ENCODE measurements at regions not wholly inside any gene's neighbourhood (a gene's known extent, or its start where the extent isn't known, plus 50 kb on each side); places are given as distances from the start of the nearest gene placed in this dataset.

DNA sequence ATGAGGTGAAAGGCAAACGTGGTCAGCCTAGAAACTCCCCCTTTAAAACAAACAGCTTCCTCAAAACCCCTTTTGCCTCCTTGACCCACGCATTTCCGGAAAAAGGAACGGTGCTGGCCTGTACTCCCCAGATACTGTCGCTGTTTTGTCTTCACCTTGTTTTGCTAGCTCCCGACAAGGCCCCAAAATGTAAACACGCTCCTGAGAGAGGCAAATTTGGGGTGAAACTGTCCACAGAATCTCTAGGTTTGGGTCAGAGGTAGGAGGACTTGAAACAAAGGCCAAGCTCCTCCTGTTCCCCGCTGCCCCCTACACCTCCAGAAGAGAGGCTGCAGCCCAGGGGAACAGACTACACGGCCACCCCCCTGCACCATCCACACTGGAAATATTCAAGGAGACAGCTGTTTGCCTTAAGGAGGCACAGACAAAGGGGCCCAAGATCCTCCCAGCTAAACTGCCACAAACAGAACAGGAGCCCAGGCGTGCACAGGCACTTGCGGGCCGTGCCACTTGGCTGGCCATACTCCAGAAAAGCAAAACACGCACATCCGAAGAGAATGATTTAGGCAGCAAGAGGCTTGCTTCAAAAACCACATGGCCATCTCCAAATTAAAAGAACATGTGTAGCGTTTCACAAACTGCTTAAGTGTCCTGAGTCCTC lies 160.5 kb upstream of the GRK3 start:
- intact Hi-C loops (cut with micrococcal nuclease): loop anchor here (5.0 kb wide), 2 partner anchors 42 to 43 kb away; no protein-coding TSS in a partner anchor
- BruUV-seq (replicated peaks): no TSS peak
- DNase-seq (ENCODE audit: unreplicated experiment): peak; percentile 31
- Mint-ChIP-seq H3K9me3 (ENCODE audit: unreplicated experiment) (no peaks in the 10 kb centered on the region), H3K27ac (ENCODE audit: low read depth, unreplicated experiment) (peak overlapping the region; percentile 88), H3K27me3 (ENCODE audit: insufficient read depth, unreplicated experiment) (no peaks in the 10 kb centered on the region), H3K36me3 (ENCODE audit: insufficient read depth, unreplicated experiment) (no peaks in the 10 kb centered on the region), H3K4me1 (ENCODE audit: insufficient read depth, unreplicated experiment) (peaks cover 23% of the 10 kb centered on the region), H3K4me3 (ENCODE audit: unreplicated experiment) (peak overlapping the region; percentile 83)
- TF ChIP-seq, protein P1, sequence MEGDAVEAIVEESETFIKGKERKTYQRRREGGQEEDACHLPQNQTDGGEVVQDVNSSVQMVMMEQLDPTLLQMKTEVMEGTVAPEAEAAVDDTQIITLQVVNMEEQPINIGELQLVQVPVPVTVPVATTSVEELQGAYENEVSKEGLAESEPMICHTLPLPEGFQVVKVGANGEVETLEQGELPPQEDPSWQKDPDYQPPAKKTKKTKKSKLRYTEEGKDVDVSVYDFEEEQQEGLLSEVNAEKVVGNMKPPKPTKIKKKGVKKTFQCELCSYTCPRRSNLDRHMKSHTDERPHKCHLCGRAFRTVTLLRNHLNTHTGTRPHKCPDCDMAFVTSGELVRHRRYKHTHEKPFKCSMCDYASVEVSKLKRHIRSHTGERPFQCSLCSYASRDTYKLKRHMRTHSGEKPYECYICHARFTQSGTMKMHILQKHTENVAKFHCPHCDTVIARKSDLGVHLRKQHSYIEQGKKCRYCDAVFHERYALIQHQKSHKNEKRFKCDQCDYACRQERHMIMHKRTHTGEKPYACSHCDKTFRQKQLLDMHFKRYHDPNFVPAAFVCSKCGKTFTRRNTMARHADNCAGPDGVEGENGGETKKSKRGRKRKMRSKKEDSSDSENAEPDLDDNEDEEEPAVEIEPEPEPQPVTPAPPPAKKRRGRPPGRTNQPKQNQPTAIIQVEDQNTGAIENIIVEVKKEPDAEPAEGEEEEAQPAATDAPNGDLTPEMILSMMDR (IDR thresholded peaks at IDR 0.05; ENCODE audit: unreplicated experiment): no peak
- POLR2A ChIA-PET: interaction anchor here (0.6 to 2.7 kb wide), 9 partner anchors 12 to 899 kb away, joined by 3 to 8 read pairs (median 4); no protein-coding TSS in a partner anchor
- CTCF ChIA-PET: interaction anchor here (0.6 to 1.5 kb wide), 6 partner anchors 25 to 824 kb away, joined by 3 to 5 read pairs (median 3); no protein-coding TSS in a partner anchor

DNA sequence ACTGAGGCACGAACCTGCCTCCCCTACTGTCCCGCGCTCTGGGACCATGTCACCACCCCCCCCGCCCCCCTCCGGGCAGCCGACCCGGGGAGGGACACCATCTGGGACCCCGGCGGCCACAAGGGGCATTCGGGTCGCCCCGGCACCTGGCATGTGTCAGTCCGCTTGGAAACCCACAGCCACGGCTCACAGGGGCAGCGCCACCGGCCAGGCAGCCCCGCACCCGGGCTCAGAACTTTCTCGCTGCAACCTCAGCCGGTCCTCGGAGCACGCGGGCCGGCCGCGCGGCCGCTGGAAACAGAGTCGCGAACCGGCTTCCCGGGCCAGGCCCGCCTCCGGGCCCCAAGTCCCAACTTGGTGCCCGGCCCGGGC lies 159.9 kb upstream of the GRK3 start:
- DNase-seq (ENCODE audit: unreplicated experiment): no peak
- intact Hi-C loops (cut with micrococcal nuclease): loop anchor here (5.0 kb wide), 2 partner anchors 42 to 43 kb away; no protein-coding TSS in a partner anchor
- ChIA-PET CTCF (interaction anchor here (1.1 to 1.5 kb wide), 2 partner anchors 41 to 162 kb away, joined by 5 read pairs; no protein-coding TSS in a partner anchor), POLR2A (interaction anchor here (0.6 to 1.6 kb wide), 2 partner anchors 12 to 96 kb away, joined by 3 to 4 read pairs; no protein-coding TSS in a partner anchor)
- no TSS peak for BruUV-seq (replicated peaks)
- no peaks in the 10 kb centered on the region for H3K36me3 Mint-ChIP-seq (ENCODE audit: insufficient read depth, unreplicated experiment)
- H3K27me3 Mint-ChIP-seq (ENCODE audit: insufficient read depth, unreplicated experiment): no peaks in the 10 kb centered on the region
- H3K9me3 Mint-ChIP-seq (ENCODE audit: unreplicated experiment): no peaks in the 10 kb centered on the region
- peak overlapping the region; percentile 88 for H3K27ac Mint-ChIP-seq (ENCODE audit: low read depth, unreplicated experiment)
- H3K4me3 Mint-ChIP-seq (ENCODE audit: unreplicated experiment): peak overlapping the region; percentile 83
- TF ChIP-seq, protein P1 (IDR thresholded peaks at IDR 0.05; ENCODE audit: unreplicated experiment): no peak
- H3K4me1 Mint-ChIP-seq (ENCODE audit: insufficient read depth, unreplicated experiment): peaks cover 23% of the 10 kb centered on the region

DNA sequence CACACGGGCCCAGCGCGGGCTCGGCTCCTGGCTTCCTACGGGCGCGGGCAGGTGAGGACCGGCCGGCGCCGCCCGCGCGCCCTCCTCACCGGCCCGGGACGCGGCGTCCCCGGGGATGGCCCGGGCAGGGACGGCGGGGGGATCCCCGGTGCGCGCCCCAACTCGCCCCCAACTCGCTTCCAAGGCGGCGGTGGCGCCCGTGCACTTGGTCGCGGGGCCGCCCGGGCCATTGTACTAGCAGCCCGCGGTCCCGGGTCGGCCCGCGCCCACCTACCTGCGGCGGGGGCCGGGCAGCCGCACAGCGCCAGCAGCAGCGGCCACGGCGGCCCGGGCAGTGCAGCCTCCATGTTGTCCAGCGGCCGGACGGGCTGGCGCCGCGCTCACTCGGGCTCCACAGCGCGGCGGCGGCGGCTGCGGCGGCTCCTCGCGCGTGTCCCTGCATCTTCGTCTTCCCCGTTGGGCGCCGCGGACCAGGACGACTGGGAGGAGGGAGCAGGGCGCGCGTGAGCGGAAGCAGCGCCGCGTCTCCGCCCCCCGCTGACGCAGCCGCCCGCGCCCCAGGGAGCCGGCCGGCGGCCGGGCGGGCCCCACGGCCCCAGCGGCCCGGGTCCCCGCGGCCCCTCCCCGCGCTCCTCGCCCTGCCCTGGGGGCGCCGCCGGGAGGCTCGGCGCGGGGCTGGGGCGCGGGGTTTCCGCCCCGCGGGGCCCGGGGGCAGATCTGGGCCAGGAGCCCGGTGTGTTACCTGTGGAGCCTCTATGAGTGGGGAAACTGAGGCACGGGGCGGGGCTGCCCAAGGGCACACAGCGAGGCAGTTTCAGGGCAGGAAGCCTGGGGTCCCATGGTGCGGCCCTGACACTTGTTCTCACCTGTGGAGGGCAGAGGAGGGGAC lies 159.3 kb upstream of the GRK3 start:
- no peaks in the 10 kb centered on the region for H3K9me3 Mint-ChIP-seq (ENCODE audit: unreplicated experiment)
- intact Hi-C loops (cut with micrococcal nuclease): loop anchor here (5.0 kb wide), 2 partner anchors 42 to 43 kb away; no protein-coding TSS in a partner anchor
- H3K27ac Mint-ChIP-seq (ENCODE audit: low read depth, unreplicated experiment): no peak overlapping the region
- no peaks in the 10 kb centered on the region for H3K27me3 Mint-ChIP-seq (ENCODE audit: insufficient read depth, unreplicated experiment)
- peak; percentile 57 for DNase-seq (ENCODE audit: unreplicated experiment)
- no TSS peak for BruUV-seq (replicated peaks)
- TF ChIP-seq, protein P1 (IDR thresholded peaks at IDR 0.05; ENCODE audit: unreplicated experiment): no peak
- H3K4me1 Mint-ChIP-seq (ENCODE audit: insufficient read depth, unreplicated experiment): peaks cover 23% of the 10 kb centered on the region
- CTCF ChIA-PET: interaction anchor here (1.0 kb wide), 1 partner anchor 43 kb away, joined by 3 read pairs; no protein-coding TSS in a partner anchor
- POLR2A ChIA-PET: no interaction called here
- no peaks in the 10 kb centered on the region for H3K36me3 Mint-ChIP-seq (ENCODE audit: insufficient read depth, unreplicated experiment)
- peak overlapping the region; percentile 83 for H3K4me3 Mint-ChIP-seq (ENCODE audit: unreplicated experiment)

All from MCF 10A (cell line).